ENCODE measurements at regions not wholly inside any gene's neighbourhood (a gene's known extent, or its start where the extent isn't known, plus 50 kb on each side); places are given as distances from the start of the nearest gene placed in this dataset.

GRCh38 chr2:217735899-217736298, 266.9 kb downstream of the TNS1 start:
- DNase-seq (ENCODE audit: extremely low spot score), result no peak
- POLR2A ChIA-PET, result no interaction called here
- TF ChIP-seq, protein P1, sequence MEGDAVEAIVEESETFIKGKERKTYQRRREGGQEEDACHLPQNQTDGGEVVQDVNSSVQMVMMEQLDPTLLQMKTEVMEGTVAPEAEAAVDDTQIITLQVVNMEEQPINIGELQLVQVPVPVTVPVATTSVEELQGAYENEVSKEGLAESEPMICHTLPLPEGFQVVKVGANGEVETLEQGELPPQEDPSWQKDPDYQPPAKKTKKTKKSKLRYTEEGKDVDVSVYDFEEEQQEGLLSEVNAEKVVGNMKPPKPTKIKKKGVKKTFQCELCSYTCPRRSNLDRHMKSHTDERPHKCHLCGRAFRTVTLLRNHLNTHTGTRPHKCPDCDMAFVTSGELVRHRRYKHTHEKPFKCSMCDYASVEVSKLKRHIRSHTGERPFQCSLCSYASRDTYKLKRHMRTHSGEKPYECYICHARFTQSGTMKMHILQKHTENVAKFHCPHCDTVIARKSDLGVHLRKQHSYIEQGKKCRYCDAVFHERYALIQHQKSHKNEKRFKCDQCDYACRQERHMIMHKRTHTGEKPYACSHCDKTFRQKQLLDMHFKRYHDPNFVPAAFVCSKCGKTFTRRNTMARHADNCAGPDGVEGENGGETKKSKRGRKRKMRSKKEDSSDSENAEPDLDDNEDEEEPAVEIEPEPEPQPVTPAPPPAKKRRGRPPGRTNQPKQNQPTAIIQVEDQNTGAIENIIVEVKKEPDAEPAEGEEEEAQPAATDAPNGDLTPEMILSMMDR (IDR thresholded peaks at IDR 0.05; ENCODE audit: control extremely low read depth, extremely low read depth, low read depth, missing control alignments), result no peak
- CTCF ChIA-PET, result interaction anchor here (0.9 to 1.7 kb wide), 2 partner anchors 13 to 23 kb away, joined by 3 to 4 read pairs; no protein-coding TSS in a partner anchor

DNA sequence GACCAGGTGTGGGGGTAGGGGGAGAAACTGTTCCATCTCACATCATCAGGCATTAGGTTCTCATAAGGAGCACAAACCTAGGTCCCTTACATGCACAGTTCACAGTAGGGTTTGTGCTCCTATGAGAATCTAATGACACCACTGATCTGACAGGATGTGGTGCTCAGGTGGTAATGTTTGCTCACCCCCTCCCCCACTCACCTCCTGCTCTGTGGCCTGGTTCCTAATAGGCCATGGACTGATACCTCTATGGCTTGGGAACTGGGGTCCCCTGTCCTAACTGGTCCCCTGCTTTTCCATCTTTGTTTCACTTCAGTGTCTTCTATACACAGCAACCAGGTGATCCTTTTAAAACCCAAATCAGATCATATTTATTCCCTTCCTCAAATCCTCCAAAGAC, 267.8 kb downstream of the TNS1 start:
- TF ChIP-seq, protein P1 (IDR thresholded peaks at IDR 0.05; ENCODE audit: control extremely low read depth, extremely low read depth, low read depth, missing control alignments), result no peak
- DNase-seq (ENCODE audit: extremely low spot score), result no peak
- POLR2A ChIA-PET, result no interaction called here
- CTCF ChIA-PET, result interaction anchor here (0.9 kb wide), 1 partner anchor 22 kb away, joined by 3 read pairs; no protein-coding TSS in a partner anchor

DNA sequence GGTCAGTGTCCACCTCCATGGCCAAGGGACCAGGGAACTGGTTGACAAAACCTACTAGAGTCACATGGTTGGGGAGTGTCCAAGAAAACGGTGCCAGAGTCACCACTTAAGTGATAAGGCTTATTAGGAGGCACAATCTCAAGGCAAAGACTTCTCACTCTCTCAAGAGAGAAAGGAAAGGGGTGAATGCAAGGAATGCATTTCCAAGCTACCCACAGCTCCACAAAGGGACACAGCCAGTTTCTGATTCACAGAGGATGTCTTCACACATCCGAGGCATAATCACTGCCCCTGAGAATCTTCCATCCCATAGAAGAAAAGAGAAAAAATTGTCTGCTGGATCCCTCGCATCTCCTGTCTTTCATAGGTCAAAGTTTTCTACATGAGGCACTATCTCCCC, 269.3 kb downstream of the TNS1 start:
- TF ChIP-seq, protein P1 (IDR thresholded peaks at IDR 0.05; ENCODE audit: control extremely low read depth, extremely low read depth, low read depth, missing control alignments), result no peak
- POLR2A ChIA-PET, result no interaction called here
- CTCF ChIA-PET, result interaction anchor here (1.2 to 2.1 kb wide), 4 partner anchors 8 to 52 kb away, joined by 3 to 8 read pairs (median 7); no protein-coding TSS in a partner anchor
- no peak for DNase-seq (ENCODE audit: extremely low spot score)

GRCh38 chr2:217732992-217733391, 269.8 kb downstream of the TNS1 start:
- ChIA-PET CTCF (interaction anchor here (0.9 to 2.1 kb wide), 5 partner anchors 8 to 82 kb away, joined by 3 to 8 read pairs (median 7); no protein-coding TSS in a partner anchor), POLR2A (no interaction called here)
- TF ChIP-seq, protein P1 (IDR thresholded peaks at IDR 0.05; ENCODE audit: control extremely low read depth, extremely low read depth, low read depth, missing control alignments), result no peak
- no peak for DNase-seq (ENCODE audit: extremely low spot score)

GRCh38 chr2:217731805-217732204, 271.0 kb downstream of the TNS1 start:
- CTCF ChIA-PET, result interaction anchor here (0.8 to 2.1 kb wide), 5 partner anchors 8 to 154 kb away, joined by 3 to 8 read pairs (median 7); no protein-coding TSS in a partner anchor
- POLR2A ChIA-PET, result no interaction called here
- TF ChIP-seq, protein P1 (IDR thresholded peaks at IDR 0.05; ENCODE audit: control extremely low read depth, extremely low read depth, low read depth, missing control alignments), result no peak
- DNase-seq (ENCODE audit: extremely low spot score), result no peak

- ChIA-PET CTCF (interaction anchor here (0.7 kb wide), 1 partner anchor 9 kb away, joined by 3 read pairs; no protein-coding TSS in a partner anchor), POLR2A (no interaction called here)
- DNase-seq (ENCODE audit: extremely low spot score), result no peak
- TF ChIP-seq, protein P1 (IDR thresholded peaks at IDR 0.05; ENCODE audit: control extremely low read depth, extremely low read depth, low read depth, missing control alignments), result no peak
These were observed 273.3 kb downstream of the TNS1 start for GRCh38 chr2:217729421-217730053.

Data from GM10248 (cell line).